Dermis microvascular lymphatic vessel endothelial cell (primary cell): ENCODE measurements at regions not wholly inside any gene's neighbourhood (a gene's known extent, or its start where the extent isn't known, plus 50 kb on each side); places are given as distances from the start of the nearest gene placed in this dataset.
A peak's percentile ranks its signal among the peaks of the same experiment; 100 is the strongest.

Experiments used
- DNase-seq, 2 donors: peaks; one replicate each; pipeline versions ENCODE4 v3.0.0 to v3.0.0-alpha.2; 2010; ENCODE audit warnings: low read depth in 2 of 2

GRCh38 chr13:105403086-105403485 is 1132.4 kb downstream of the EFNB2 start:
- DNase-seq = no peak

- no peak for DNase-seq
Measured at GRCh38 chr13:105395041-105395440, 1140.4 kb downstream of the EFNB2 start.

- DNase-seq = no peak
Measured at GRCh38 chr13:105389373-105389772, 1146.1 kb downstream of the EFNB2 start.

GRCh38 chr13:105377452-105377851 is 1158.0 kb downstream of the EFNB2 start:
- DNase-seq = no peak

GRCh38 chr13:105370011-105370650 is 1165.3 kb downstream of the EFNB2 start:
- DNase-seq = no peak

- DNase-seq = no peak
Measured at GRCh38 chr13:105368781-105369180, 1166.7 kb downstream of the EFNB2 start.

- DNase-seq = no peak
Measured at GRCh38 chr13:105365831-105366230, 1169.6 kb downstream of the EFNB2 start.

- DNase-seq = no peak
Measured at GRCh38 chr13:105365021-105365550, 1170.4 kb downstream of the EFNB2 start.

- no peak for DNase-seq
Measured at GRCh38 chr13:105364191-105364590, 1171.3 kb downstream of the EFNB2 start.

GRCh38 chr13:105363261-105364190 is 1171.9 kb downstream of the EFNB2 start:
- peak; percentile 5 to 18 for DNase-seq

- DNase-seq = no peak
Measured at GRCh38 chr13:105353654-105354053, 1181.8 kb downstream of the EFNB2 start.

- no peak for DNase-seq
Measured at GRCh38 chr13:105349082-105349723, 1186.3 kb downstream of the EFNB2 start.

- no peak for DNase-seq
Measured at GRCh38 chr13:105346141-105346775, 1189.2 kb downstream of the EFNB2 start.

GRCh38 chr13:105345730-105346129 is 1189.7 kb downstream of the EFNB2 start:
- DNase-seq = no peak

- no peak for DNase-seq
Measured at GRCh38 chr13:105345131-105345530, 1190.3 kb downstream of the EFNB2 start.

- DNase-seq = no peak
Measured at GRCh38 chr13:105343134-105343806, 1192.2 kb downstream of the EFNB2 start.

GRCh38 chr13:105342281-105342820 is 1193.1 kb downstream of the EFNB2 start:
- DNase-seq = no peak

- no peak for DNase-seq
Measured at GRCh38 chr13:105341758-105342157, 1193.7 kb downstream of the EFNB2 start.

GRCh38 chr13:105341256-105341655 is 1194.2 kb downstream of the EFNB2 start:
- DNase-seq = no peak

- DNase-seq = no peak
Measured at GRCh38 chr13:105340061-105340606, 1195.3 kb downstream of the EFNB2 start.
